AG09319 (cell line): ENCODE measurements at regions not wholly inside any gene's neighbourhood (a gene's known extent, or its start where the extent isn't known, plus 50 kb on each side); places are given as distances from the start of the nearest gene placed in this dataset.

ENCODE experiments used
- DNase-seq: peaks from one replicate; pipeline ENCODE4 v3.0.0-alpha.2; 2010; ENCODE audit warnings: low read depth; ENCODE audit errors: extremely low read depth
- CTCF ChIP-seq: IDR thresholded peaks from 2 replicates; pipeline ENCODE4 v1.5.1; 2011; ENCODE audit warnings: low read depth, mild to moderate bottlenecking, inconsistent platforms, low read length, moderate library complexity

DNA sequence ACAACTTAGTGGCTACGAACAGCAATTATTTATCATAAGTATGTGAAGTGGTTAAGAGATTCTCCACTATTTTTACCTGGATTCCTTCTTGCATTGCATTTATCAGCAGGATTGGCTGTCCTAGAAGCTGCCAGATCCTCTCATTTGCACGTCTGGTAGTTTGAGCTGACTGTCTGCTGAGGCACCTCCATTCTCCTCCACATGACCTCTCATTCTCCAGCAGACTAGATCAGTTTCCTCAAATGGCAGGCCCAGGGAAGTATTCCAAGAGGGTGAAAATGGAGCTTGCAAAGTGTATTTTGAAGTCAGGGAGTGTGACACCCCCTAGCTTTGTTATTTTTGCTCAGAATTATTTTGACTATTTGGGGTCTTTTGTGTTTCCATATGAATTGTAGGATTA lies 870.1 kb downstream of the CDH11 start:
- no peak for TF ChIP-seq CTCF
- DNase-seq, result no peak

GRCh38 chr16:64250866-64251265 lies 871.0 kb downstream of the CDH11 start:
- no peak for DNase-seq
- no peak for TF ChIP-seq CTCF

- TF ChIP-seq CTCF, result no peak
- DNase-seq, result no peak
Observed at GRCh38 chr16:64242492-64242891, 879.4 kb downstream of the CDH11 start.

- TF ChIP-seq CTCF, result no peak
- DNase-seq, result no peak
Observed at GRCh38 chr16:64240586-64240985, 881.3 kb downstream of the CDH11 start.

DNA sequence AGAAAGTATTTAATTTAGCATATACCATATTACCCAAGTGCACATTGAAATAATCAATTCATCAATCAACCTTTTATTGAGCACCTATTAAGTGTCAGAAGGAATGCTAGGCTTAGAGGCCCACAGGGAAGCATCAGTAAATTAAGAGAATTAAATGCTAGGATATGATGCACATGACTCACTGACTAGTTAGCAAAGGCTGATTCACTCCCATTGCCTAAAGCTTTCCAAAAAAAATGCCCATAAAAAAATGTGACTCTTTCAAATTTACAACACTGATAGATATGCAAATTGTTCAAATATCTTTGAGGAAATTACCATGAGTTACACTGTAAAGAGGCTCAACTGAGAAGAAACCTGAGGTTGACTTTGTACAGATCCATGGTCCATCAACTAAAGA lies 883.3 kb downstream of the CDH11 start:
- TF ChIP-seq CTCF, result no peak
- no peak for DNase-seq

DNA sequence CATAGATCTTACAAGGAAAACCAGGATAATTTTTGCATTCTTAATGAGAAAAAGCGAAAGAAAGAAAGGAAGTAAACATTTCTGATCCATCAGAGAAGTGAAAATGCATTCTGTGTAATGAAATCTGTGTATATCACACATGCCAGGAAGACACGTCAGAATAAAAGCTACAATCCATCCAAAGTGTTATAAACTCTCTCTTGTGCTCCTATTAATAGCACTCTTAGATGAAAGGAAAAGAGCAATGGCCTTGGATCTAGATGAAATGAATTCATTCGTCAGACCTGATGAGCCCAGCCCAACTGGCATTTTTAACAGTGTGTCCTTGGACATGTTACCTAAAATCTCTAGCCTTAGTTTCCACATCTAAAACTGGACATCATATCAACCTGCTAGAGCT lies 885.5 kb downstream of the CDH11 start:
- no peak for DNase-seq
- TF ChIP-seq CTCF, result no peak

DNA sequence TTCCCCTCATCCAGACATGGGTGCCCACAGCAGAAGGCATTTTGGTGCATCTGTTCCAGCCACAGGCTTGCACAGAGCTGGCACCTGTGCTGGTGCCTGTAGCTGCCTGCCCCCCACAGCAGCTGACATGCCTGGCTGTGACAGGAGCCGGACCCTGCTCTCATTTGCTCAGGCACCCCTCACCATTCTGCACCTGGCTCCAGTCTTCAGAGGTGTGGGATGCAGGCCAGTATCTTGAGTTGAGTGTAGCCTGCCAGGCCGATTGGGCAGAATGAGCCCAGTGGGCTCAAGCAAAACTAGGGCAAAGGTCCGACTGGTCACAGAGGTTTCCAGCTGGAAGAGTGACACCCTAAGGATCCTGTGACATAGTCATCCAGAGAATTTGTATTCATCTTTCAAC lies 887.7 kb downstream of the CDH11 start:
- no peak for DNase-seq
- TF ChIP-seq CTCF, result no peak
